Peyer's patch (tissue), 4 donors: ENCODE measurements at regions not wholly inside any gene's neighbourhood (a gene's known extent, or its start where the extent isn't known, plus 50 kb on each side); places are given as distances from the start of the nearest gene placed in this dataset.

Experiments used
- DNase-seq, 3 donors: peaks; one replicate each; pipeline ENCODE4 v3.0.0-alpha.2; 2017 to 2019
- H3K27ac ChIP-seq, 4 donors: fragments of 200-600 bp; sonication (generic); one replicate each; pipeline ENCODE4 v1.5.1; 2016 to 2019
- H3K27me3 ChIP-seq, 2 donors: fragments of 200-600 bp; sonication (generic); one replicate each; pipeline ENCODE4 v1.5.1; 2019
- H3K36me3 ChIP-seq, 3 donors: fragments of 200-600 bp; sonication (generic); one replicate each; pipeline ENCODE4 v1.5.1; 2016 to 2019
- H3K4me1 ChIP-seq, 4 donors: fragments of 200-600 bp; sonication (generic); one replicate each; pipeline ENCODE4 v1.5.1; 2016 to 2019
- H3K4me3 ChIP-seq, 4 donors: fragments of 200-600 bp; sonication (generic); 1 replicate in 3 of 4; 2 replicates in 1 of 4; pipeline ENCODE4 v1.5.1; 2016 to 2019; ENCODE audit warnings: mild to moderate bottlenecking in 1 of 4
- H3K9me3 ChIP-seq, 4 donors: fragments of 200-600 bp; sonication (generic); one replicate each; pipeline ENCODE4 v1.5.1; 2016 to 2019; ENCODE audit warnings: mild to moderate bottlenecking in 1 of 4
- CTCF ChIP-seq, 6 experiments: fragments of 450-650 bp in 4 of 6; fragments of 200-600 bp in 2 of 6; sonication (generic) in 1 of 6; IDR thresholded peaks; one replicate each; pipeline ENCODE4 v1.5.1; 2017 to 2019; ENCODE audit warnings: antibody characterized with exemption in 6 of 6, mild to moderate bottlenecking in 3 of 6, moderate library complexity in 1 of 6
- POLR2A ChIP-seq, 2 donors: fragments of 450-650 bp; IDR thresholded peaks; one replicate each; pipeline ENCODE4 v1.5.1; 2017; ENCODE audit warnings: antibody characterized with exemption in 2 of 2, mild to moderate bottlenecking in 2 of 2, moderate library complexity in 2 of 2

- no peaks in the 10 kb centered on the region for H3K27me3 ChIP-seq
- no peaks in the 10 kb centered on the region for H3K9me3 ChIP-seq
- no peak for DNase-seq
- no peak overlapping the region for H3K27ac ChIP-seq
- H3K4me1 ChIP-seq = no peaks in the 10 kb centered on the region
- no peak overlapping the region for H3K4me3 ChIP-seq
- H3K36me3 ChIP-seq = no peaks in the 10 kb centered on the region
- no peak for TF ChIP-seq POLR2A (IDR thresholded peaks at IDR 0.05)
- TF ChIP-seq CTCF (IDR thresholded peaks at IDR 0.05) = no peak
These were observed 725.7 kb downstream of the C12orf50 start for GRCh38 chr12:87303396-87304012.

GRCh38 chr12:87302126-87302745 is 727.0 kb downstream of the C12orf50 start:
- H3K36me3 ChIP-seq = no peaks in the 10 kb centered on the region
- TF ChIP-seq POLR2A (IDR thresholded peaks at IDR 0.05) (no peak), CTCF (IDR thresholded peaks at IDR 0.05) (no peak)
- no peak overlapping the region for H3K27ac ChIP-seq

GRCh38 chr12:87290505-87290904 is 738.7 kb downstream of the C12orf50 start:
- H3K27me3 ChIP-seq = no peaks in the 10 kb centered on the region
- H3K27ac ChIP-seq = no peak overlapping the region
- H3K36me3 ChIP-seq = no peaks in the 10 kb centered on the region
- DNase-seq = no peak
- H3K4me1 ChIP-seq = no peaks in the 10 kb centered on the region
- TF ChIP-seq CTCF (IDR thresholded peaks at IDR 0.05) = no peak
- TF ChIP-seq POLR2A (IDR thresholded peaks at IDR 0.05) = no peak
- H3K4me3 ChIP-seq = no peak overlapping the region
- H3K9me3 ChIP-seq = no peaks in the 10 kb centered on the region

More at GRCh38 chr12:87302126-87302745, 727.0 kb downstream of the C12orf50 start:
- Histone ChIP-seq H3K4me3 (no peak overlapping the region), H3K9me3 (no peaks in the 10 kb centered on the region), H3K27me3 (no peaks in the 10 kb centered on the region), H3K4me1 (no peaks in the 10 kb centered on the region)
- no peak for DNase-seq

GRCh38 chr12:87283886-87284285 is 745.3 kb downstream of the C12orf50 start:
- TF ChIP-seq CTCF (IDR thresholded peaks at IDR 0.05) (no peak), POLR2A (IDR thresholded peaks at IDR 0.05) (no peak)
- Histone ChIP-seq H3K36me3 (no peaks in the 10 kb centered on the region), H3K27ac (no peak overlapping the region), H3K4me1 (no peaks in the 10 kb centered on the region), H3K27me3 (no peaks in the 10 kb centered on the region), H3K4me3 (no peak overlapping the region), H3K9me3 (no peaks in the 10 kb centered on the region)
- DNase-seq = no peak

- DNase-seq = no peak
- Histone ChIP-seq H3K9me3 (no peaks in the 10 kb centered on the region), H3K4me3 (no peak overlapping the region), H3K4me1 (no peaks in the 10 kb centered on the region), H3K36me3 (no peaks in the 10 kb centered on the region), H3K27ac (no peak overlapping the region), H3K27me3 (no peaks in the 10 kb centered on the region)
- TF ChIP-seq POLR2A (IDR thresholded peaks at IDR 0.05) = no peak
- no peak for TF ChIP-seq CTCF (IDR thresholded peaks at IDR 0.05)
These were observed 746.1 kb downstream of the C12orf50 start for GRCh38 chr12:87283111-87283510.
